COR-L47 (cell line): ENCODE measurements at regions not wholly inside any gene's neighbourhood (a gene's known extent, or its start where the extent isn't known, plus 50 kb on each side); places are given as distances from the start of the nearest gene placed in this dataset.

Experiments
- DNase-seq: peaks from one replicate; lab custom pipeline; 2025; lab: John Stamatoyannopoulos, UW

- DNase-seq = no peak
These were observed 363.5 kb downstream of the SLCO4C1 start for GRCh38 chr5:101932599-101932998.

GRCh38 chr5:101929628-101930027, 366.5 kb downstream of the SLCO4C1 start:
- DNase-seq = no peak

GRCh38 chr5:101917166-101917565, 378.9 kb downstream of the SLCO4C1 start:
- DNase-seq = peak; percentile 13

GRCh38 chr5:101915554-101915953, 380.5 kb downstream of the SLCO4C1 start:
- no peak for DNase-seq

- no peak for DNase-seq
These were observed 391.3 kb downstream of the SLCO4C1 start for GRCh38 chr5:101904736-101905135.

GRCh38 chr5:101897914-101898313, 398.2 kb downstream of the SLCO4C1 start:
- peak; percentile 71 for DNase-seq

GRCh38 chr5:101894985-101895384, 401.1 kb downstream of the SLCO4C1 start:
- no peak for DNase-seq

GRCh38 chr5:101878190-101878589, 417.9 kb downstream of the SLCO4C1 start:
- DNase-seq = peak; percentile 47

- no peak for DNase-seq
These were observed 418.6 kb downstream of the SLCO4C1 start for GRCh38 chr5:101877451-101877850.

- DNase-seq = no peak
These were observed 429.6 kb downstream of the SLCO4C1 start for GRCh38 chr5:101866473-101866872.

GRCh38 chr5:101860563-101860962, 435.5 kb downstream of the SLCO4C1 start:
- DNase-seq = no peak

GRCh38 chr5:101860145-101860544, 435.9 kb downstream of the SLCO4C1 start:
- no peak for DNase-seq

GRCh38 chr5:101846496-101846895, 449.6 kb downstream of the SLCO4C1 start:
- DNase-seq = no peak

GRCh38 chr5:101843055-101843454, 453.0 kb downstream of the SLCO4C1 start:
- no peak for DNase-seq

- DNase-seq = no peak
These were observed 457.6 kb downstream of the SLCO4C1 start for GRCh38 chr5:101838435-101838834.

GRCh38 chr5:101829255-101829654, 466.8 kb downstream of the SLCO4C1 start:
- no peak for DNase-seq

- no peak for DNase-seq
These were observed 484.6 kb downstream of the SLCO4C1 start for GRCh38 chr5:101811466-101811865.

- DNase-seq = no peak
These were observed 489.7 kb downstream of the SLCO4C1 start for GRCh38 chr5:101806410-101806809.

- no peak for DNase-seq
These were observed 499.7 kb downstream of the SLCO4C1 start for GRCh38 chr5:101796427-101796826.

GRCh38 chr5:101788797-101789196, 507.3 kb downstream of the SLCO4C1 start:
- no peak for DNase-seq

GRCh38 chr5:101785090-101785489, 511.0 kb downstream of the SLCO4C1 start:
- no peak for DNase-seq

- no peak for DNase-seq
These were observed 512.7 kb downstream of the SLCO4C1 start for GRCh38 chr5:101783241-101784013.

- peak; percentile 42 for DNase-seq
These were observed 513.6 kb downstream of the SLCO4C1 start for GRCh38 chr5:101782352-101783103.
